NCI-H1092 treated with DMSO at 0.1 percent for 48 hours (cell line): ENCODE measurements at regions not wholly inside any gene's neighbourhood (a gene's known extent, or its start where the extent isn't known, plus 50 kb on each side); places are given as distances from the start of the nearest gene placed in this dataset.
"Not testable (repeated sequence)": the region's sequence is repeated elsewhere in the genome, so short reads cannot be mapped to it uniquely, and the experiment has no call there.

Experiments used
- DNase-seq: peaks from one replicate; lab custom pipeline; 2025; lab: John Stamatoyannopoulos, UW

DNA sequence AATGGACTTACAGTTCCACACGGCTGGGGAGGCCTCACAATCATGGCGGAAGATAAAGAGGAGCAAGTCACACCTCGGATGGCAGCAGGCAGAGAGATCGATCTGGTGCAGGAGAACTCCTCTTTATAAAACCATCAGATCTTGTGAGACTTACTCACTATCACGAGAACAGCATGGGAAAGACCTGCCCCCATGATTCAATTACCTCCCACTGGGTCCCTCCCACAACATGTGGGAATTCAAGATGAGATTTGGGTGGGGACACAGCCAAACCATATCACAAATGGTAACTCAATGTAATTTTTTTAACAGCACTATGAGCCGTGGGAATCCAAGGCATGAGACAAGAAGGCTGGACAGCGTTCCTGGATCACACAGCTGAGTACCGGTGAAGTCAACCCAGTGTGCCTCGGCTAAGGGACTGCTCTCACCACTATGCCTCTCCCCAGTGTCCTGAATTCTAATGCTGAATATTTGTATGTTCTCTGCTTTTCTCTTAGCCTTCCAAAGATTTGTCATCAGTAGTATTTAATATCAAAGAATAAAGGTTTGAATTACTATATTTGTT lies 84.3 kb downstream of the IRS2 start:
- not testable (repeated sequence) for DNase-seq

DNA sequence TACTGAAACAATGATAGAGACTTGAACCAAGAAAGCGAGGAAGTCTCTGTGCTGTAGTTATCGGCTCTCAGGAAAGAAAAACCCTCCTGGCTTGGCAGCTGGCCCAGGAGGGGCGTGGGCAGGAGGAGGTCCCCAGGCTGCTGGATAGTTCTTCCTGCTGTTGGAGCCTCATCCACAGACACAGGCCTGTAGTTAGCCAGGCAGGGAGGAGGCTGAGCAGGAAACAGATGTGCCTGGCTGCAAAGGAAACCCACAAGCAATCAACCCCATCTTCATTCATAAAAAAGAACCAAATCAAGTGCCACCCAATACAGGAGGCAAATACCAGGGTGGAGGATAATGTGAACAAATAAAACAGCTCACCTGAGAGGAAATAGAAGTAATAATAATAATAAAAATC lies 86.2 kb downstream of the IRS2 start:
- DNase-seq = peak; percentile 83

DNA sequence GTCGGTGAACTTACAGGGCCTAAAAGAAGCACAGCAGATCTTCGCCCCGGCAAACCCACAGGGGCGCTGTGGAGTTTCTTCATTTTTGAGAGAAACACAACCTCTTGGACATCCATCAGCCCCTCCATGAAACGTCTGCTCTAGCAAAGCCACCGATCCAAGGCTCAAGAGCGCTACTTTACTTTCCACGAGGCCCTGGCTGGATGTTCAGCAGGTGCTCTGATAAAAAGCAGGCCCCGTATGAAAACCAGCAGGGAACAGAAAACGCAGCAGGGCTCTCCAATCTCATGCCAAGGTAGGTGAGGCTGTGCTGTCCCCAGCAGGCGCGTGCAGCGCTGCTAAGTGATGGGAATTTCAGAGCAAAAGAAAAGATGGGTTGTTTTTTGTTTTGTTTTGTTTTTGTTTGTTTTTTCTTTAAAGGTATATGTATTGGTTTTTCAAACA lies 86.7 kb downstream of the IRS2 start:
- DNase-seq = no peak

DNA sequence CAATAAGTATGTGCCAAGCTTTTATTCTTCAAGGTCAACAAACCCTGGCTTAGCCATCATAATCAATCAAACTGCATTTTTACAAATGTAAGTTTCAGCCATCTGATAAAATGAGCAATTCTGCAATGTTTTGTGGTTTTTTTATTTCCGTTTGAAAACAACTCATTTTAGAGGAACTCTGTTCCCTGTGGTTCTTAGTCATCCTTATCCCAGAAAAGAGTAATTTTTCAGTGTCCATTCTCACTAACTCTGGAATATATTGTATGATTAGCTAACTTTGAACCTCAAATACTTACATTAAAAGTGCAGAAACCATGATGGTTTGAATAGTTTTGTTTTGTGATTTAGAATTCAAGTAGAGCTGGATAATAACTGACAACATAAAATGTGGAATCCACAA lies 87.6 kb downstream of the IRS2 start:
- DNase-seq = no peak

DNA sequence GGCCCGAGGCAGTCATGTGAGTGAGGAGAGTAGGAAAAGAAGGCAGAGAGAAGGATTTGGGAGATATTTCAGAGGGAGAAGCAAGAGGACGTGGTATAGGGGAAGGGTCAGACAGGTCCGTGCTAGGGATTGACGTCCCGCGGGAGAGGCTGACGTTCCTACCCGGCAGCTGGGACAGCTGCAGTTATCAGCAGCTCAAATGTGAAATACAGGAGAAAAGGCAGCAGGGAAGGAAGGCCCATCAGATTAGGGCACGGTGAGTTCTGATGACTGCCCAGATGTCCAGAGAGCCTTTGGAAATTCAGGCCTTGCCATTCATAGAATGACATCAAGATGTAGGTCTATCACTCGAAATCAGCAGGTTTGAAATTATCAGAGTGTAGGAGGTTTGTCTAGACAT lies 88.4 kb downstream of the IRS2 start:
- no peak for DNase-seq

DNA sequence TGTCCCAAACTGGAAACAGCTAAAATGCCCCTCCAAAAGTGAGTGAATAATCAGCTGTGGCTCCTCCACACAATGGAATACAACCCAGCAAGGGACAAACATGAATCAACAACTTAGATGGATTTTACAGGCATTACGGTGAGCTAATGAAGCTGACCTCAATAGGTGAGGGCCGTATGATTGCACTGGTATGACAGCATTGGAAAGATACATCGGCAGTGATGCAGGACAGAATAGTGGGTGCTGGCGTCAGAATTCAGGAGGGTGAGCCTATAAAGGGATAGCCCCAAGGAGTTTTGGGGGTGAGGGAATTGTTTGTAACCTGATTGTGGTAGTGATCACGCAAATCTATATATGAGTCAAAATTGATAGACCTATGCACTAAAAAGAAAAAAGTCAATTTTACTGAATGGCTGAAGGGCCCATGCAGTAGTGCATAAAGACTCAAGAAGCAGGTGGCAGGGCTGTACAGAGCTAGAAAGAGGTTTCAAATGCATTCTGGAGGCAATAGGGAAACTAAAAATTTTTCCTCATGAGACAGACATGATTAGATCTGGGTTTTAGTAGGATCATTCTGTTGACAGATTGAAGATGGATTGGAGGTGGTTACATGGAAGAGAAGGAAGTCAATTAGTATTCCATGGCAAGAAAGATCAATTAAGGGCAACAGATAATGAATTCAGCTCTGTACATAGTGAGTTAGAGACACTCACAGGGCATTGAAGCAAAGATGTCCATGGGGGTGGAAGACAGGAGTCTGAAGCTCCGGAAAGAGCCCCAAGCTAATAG lies 90.8 kb downstream of the IRS2 start:
- no peak for DNase-seq

DNA sequence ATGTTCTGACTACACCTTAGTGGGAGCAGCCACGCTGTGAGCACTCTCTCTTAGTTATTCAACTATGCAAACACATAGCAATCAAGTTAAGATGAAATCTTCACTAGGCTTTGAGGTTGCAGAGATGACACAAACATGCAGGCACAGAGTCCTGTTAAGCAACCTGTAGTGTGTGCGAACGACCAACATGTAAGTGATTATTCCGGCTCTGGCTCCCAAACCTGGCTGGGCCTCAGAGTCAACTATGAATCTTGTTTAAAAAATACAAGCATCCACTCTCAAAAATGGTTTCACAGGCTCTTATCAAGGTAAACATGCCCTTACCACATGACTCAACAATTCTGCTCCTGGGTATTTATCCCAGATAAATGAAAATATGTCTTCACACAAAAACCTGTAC lies 91.4 kb downstream of the IRS2 start:
- DNase-seq = no peak

DNA sequence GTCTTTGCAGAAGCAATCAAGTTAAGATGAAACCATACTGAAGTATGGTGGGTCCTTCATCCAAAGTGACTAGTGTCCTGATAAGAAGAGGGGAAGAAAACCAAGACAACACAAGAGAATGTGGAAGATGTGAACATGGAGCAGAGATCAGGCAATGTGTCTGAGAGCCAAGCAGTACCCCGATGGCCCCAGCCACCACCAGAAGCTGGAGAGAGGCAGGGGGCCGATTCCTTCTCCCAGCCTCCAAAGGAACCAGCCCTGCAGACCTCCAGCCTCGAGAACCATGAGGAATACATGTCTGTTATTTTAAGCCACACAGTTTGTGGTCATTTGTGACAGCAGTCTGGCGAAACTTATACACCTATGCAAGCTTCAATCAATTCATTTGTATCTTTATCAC lies 93.2 kb downstream of the IRS2 start:
- no peak for DNase-seq

DNA sequence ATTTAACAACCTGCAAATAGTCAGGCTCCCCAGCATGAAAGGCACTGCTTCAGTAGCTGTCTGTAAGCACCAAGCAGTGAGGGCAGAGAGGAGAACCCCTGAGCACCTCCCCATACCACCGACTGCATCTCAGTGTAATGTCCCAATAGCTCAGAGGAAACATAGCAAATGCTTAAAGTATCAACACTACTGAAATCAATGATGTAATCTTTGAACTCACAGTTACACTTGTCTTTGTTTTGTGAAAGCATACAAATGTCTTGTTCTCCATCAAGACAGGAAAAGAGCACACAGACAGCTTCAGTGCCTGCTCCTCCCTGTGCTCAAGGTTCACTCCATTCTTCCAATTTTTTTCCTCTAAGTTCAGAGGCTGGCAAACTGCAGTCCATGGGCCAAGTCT lies 94.7 kb downstream of the IRS2 start:
- no peak for DNase-seq

DNA sequence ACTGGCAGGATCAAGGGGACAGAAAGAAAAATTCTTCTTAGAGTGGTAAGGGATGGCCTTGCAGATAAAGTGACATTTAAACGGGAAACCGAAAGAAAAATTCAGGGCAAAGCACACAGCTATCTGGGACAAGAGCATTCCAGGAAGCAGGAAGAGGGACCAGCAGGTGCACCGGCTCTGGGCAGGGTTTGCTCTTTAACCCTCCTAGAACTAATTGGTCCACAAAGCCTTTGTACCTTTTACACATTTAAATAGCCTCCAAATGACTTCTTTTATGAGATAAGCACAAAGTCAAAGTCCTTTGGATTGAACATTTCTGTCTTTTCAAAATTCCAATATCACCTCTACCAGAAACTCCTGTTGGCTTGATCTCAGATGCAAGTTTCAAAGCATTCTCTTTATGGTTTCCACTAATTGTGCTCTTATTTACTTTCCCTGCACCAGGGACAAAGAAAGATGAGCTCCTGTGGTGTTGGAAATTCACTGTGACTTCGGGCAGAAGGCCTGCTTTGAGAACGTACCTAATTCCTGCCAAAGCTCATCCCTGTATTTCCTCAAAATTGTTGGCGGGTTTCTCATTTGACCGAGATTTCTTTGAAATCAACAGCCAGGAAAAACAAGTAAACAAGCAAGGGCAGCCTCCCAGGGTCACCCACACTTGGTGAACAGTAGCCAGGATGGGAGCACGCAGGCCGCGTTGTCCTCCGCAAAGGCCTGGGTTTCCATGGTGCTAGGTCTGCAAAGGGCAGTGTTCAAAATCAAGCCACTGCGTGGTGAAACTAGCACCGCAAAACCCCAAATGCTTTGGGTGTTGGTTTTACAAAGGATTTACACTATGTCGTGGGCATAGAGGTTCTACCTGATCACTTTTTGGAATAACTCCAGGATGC lies 98.6 kb downstream of the IRS2 start:
- DNase-seq = peak; percentile 79

DNA sequence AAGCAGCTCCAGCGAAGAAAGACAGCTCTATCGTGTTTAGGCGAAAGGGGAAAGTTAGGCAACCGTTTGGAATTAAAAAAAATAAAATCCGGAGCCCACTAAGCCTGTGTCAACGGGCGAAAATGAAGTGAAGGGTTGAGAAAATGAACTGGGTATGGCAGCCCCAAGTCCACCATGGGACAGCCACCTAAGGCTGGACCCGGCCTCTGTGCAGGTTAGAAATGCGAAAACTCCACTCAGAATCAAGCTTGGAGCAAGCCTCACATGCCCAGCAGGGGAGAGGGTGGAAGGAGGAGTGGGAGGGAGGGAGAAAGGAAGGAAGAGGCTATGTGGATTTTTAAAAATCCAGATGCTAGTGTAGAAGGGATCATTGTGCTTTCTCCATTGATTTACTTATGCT lies 101.2 kb downstream of the IRS2 start:
- no peak for DNase-seq

DNA sequence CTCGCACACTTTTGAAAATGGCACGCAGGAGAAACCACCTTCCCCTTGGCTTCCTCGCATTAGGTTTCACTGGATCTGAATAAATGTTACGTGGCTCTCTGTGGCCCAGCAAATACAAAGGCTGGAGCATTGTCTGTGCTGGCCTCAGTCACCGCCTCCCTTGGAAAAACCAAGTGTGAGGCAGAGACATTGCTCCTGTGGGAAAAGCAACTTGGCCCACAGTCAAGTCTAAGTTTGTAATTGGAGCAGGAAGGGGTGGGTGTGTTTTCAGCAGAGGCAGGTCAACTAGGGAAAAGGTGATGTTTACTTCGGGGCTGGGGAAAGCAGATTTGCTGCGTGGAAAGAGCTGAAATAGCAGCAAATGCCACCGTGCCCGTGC lies 101.6 kb downstream of the IRS2 start:
- peak; percentile 58 for DNase-seq

DNA sequence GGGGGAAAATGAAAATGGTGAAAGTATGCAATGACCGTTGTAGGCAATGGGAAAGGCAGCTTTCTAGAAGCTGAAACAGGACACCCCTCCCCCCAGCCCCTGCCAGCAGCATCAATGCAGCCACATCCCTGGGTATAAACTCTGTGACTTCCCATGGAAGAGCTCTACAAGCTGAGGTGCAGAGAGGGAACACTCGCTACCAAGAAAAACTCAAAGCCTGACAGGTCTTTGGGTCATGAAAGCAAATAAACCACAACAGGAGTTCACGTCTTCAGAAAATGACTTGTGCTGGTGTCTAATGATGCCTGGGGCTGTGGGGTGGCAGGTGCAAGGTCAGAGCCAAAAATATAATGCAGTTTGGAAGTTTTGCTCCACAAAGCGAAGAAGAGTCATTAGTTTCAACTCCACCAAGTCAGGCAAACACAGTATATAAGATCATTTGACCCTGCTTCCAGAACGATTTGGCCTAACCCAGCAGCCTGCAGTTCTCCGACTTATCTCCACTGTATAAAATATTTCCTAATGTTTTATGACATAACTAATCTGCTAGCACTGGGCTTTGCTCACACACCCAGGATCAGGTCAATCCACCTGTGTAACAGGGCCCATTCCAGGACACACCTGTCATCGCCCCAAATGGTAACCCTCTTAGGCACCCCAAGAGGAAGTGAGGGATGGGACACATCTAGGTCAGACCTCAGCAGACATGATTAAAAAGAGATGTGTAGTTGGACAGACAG lies 102.1 kb downstream of the IRS2 start:
- DNase-seq = no peak

DNA sequence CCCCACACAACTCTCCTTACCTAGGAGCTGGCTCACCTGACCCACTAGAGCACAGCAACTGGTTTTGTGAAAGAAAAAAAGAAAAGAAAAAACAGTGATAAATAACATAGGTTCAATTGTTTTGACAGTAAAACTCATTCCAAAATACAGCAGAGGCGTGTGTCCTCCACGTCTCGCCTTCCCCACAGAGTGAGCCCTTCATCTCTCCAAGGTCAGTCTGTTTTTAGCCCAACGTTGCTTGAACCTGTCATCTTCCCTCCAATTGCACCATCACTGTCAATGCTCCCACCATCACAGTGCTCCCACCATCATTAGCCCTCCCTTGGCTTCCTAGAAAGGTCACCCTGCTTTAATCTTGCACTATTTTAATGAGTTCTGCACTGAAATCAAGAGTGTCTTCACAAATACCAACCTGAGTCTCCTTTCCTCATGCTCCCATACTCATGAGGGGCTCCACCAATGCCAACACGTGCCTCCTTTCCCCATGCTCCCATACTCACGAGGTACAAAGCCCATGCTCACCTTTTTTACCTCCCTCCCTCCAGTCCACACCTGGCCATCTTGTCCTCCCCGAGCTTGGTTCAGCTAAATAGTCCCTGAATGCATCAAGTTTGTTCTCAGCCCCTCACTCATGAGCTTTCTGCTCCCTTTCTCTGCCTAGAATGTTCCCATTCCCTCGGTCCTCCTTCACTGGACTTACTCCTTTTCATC lies 103.7 kb downstream of the IRS2 start:
- DNase-seq = no peak

DNA sequence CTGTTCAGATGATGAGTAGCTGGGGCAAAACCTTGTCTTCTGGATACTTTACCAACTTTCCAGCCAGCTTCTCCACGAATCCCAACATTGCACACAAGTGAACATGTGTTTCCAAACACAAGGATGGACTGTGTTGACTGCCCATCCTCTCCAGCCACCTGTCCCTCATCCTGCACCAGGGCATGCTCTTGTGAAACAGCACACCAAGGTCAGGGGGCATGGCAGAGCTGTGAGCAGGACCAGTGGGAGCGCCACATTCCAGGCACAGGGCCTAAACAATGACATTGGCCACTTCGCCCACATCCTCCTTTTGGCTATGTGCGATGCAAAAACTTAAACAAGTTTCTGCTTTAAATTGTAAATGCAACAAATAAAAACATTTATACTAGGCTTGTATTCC lies 105.5 kb downstream of the IRS2 start:
- DNase-seq = no peak

DNA sequence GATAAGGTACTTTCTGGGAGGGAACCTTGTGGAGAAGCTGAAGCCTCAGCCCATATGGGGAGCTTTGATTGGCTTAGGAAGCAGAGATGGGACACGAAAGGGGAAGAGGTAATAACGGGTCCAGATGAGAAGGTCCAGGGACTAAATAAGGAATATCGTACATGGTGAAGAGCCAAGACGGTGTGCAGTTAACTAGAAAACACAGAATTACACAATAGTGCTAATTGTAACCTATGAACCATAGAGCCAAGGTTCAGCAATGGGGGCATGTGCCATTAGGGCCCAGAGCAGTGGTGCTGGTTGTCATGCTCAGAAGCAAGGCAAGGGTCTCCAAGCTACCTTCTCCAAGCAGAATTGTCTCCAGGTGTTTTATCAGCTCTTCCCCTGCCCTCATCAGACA lies 106.1 kb downstream of the IRS2 start:
- no peak for DNase-seq

DNA sequence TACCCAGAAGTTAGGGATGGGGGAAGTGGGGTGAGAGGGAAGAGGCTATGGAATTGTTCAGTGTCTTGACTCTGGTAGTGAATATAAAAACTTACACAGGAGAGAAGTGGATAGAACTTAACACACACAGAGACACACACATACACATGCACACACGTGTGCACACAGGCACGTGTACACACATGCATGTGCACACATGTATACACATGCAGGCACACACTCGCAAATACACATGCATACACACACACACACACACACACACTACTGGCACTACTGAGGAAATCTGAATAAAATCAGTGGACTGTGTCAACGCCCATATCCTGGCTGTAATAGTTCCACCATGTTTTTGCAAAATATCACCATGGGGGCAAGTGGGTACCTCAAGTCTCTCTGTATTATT lies 107.9 kb downstream of the IRS2 start:
- no peak for DNase-seq

DNA sequence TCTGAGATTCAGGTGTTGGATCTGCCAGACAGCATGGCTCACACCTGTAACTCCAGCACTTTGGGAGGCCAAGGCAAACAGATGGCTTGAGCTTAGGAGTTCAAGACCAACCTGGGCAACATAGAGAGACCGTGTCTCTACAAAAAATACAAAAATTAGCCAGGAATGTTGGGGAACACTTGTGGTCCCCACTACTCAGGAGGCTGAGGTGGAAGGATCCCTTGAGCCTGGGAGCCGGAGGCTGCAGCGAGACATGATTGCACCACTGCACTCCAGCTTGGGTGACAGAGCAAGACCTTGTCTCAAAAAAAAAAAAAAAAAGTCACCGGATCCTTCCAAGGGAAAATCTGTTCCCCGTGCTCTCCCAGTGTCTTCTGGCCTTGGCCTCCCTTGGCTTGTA lies 109.2 kb downstream of the IRS2 start:
- no peak for DNase-seq

DNA sequence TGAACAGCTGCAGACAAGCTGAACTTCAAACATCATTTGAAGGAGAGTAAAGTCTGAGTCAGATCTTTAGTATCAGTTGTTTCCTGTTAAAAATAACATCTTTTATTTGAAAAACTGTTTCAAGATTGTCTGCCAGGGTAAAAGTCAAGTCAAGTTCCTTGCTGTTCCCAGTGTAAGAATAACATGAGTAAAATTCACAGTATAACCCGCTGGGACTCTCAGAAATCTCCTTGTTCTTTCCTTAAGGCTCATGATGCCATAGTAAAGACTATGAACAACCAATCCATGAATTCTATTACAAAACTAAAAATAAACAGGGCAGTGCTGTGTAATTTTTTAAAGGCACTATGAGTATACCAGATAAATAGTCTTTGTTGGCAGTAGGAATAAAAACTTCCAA lies 112.9 kb downstream of the IRS2 start:
- DNase-seq = no peak

DNA sequence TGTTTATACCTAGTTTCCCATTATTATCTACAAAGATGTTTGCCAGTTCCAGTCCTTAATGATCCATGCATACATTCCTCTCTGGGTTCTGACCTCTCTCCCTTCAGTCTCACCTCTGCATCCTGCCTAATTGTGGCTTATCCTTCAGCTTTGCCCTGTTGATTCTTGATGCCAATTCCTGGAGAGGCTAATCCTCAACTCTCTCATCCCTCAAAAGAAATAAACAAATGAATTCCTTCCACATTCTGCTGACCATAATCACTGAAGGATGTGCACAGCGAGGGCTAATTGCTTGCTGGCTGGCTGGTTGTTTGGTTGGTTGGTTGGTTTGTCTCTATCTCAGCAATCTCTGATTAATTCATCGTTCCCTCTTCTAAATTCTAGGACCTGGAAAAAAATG lies 113.8 kb downstream of the IRS2 start:
- no peak for DNase-seq

DNA sequence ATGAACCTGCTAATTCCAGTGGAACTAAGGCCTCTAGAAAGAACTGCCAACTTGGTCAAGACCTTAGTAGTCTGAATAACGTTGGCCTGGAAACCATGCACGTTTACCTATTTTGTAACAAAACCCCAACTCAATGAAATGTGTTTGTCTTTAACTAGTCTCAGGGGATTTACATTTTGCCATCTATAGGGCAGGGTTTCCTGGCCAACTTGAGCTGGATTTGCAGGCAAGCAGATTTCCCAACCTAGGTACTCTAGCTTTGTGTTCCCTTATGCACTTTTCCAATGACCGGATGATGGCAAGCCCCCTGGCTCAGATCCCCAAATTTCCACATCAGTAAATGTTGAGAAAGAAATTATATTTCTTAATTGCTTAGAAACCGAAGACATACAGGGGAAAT lies 114.5 kb downstream of the IRS2 start:
- DNase-seq = no peak

DNA sequence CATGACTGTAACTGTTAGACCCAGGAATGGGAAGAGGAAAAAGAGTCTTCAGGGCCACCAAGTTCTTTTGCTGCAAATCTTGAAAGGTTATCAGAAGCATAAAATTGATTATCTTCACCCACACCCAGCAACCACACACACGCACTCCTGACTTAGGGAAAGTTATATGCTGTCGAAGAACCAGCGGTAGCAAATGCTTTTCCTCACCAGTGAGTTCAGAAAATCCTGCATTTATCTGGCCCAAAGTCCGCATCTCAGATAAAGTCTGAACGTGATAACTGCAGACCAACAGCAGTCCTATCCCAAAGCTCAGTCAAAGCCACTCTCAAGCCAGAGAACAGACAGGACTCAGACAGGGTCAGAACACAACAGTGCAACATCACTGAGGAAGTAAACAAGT lies 115.6 kb downstream of the IRS2 start:
- no peak for DNase-seq
